Body of pancreas (tissue), 4 donors: ENCODE measurements at regions not wholly inside any gene's neighbourhood (a gene's known extent, or its start where the extent isn't known, plus 50 kb on each side); places are given as distances from the start of the nearest gene placed in this dataset.

Experiments used
- ATAC-seq: fragments of 150-250 bp; one replicate; pipeline ENCODE4 v1.9.1; 2016
- DNase-seq, 4 donors: peaks; one replicate each; pipeline ENCODE4 v3.0.0-alpha.2; 2019
- H3K27ac ChIP-seq, 4 donors: fragments of 200-600 bp; sonication (generic); 1 replicate in 3 of 4; 2 replicates in 1 of 4; pipeline versions ENCODE4 v1.5.1 to v1.6.1; 2016 to 2019; ENCODE audit warnings: mild to moderate bottlenecking in 1 of 4, mixed read lengths in 1 of 4, moderate library complexity in 1 of 4
- H3K27me3 ChIP-seq, 2 donors: fragments of 200-600 bp; sonication (generic); one replicate each; pipeline ENCODE4 v1.6.0; 2016; ENCODE audit warnings: mild to moderate bottlenecking in 1 of 2
- H3K36me3 ChIP-seq, 2 donors: fragments of 200-600 bp; sonication (generic); replicated peaks in 1 of 2; 2 replicates each; pipeline ENCODE4 v1.5.1; 2016; ENCODE audit warnings: low read depth in 2 of 2; ENCODE audit not compliant: insufficient read depth in 1 of 2
- H3K4me1 ChIP-seq: fragments of 200-600 bp; sonication (generic); one replicate; pipeline ENCODE4 v1.6.0; 2016
- H3K4me3 ChIP-seq, 2 donors: fragments of 200-600 bp; sonication (generic); 1 replicate in 1 of 2; 2 replicates in 1 of 2; pipeline ENCODE4 v1.5.1; 2016 to 2019
- H3K9me3 ChIP-seq, 3 donors: fragments of 200-600 bp; sonication (generic); 1 replicate in 2 of 3; 2 replicates in 1 of 3; pipeline ENCODE4 v1.5.1; 2016
- CTCF ChIP-seq, 7 experiments: fragments of 450-650 bp in 4 of 7; fragments of 200-600 bp in 3 of 7; sonication (generic) in 3 of 7; IDR thresholded peaks; one replicate each; pipeline ENCODE4 v1.5.1; 2016 to 2019; ENCODE audit warnings: antibody characterized with exemption in 7 of 7
- POLR2A ChIP-seq, 3 donors: fragments of 450-650 bp; IDR thresholded peaks; one replicate each; pipeline ENCODE4 v1.6.1; 2016; ENCODE audit warnings: antibody characterized with exemption in 3 of 3, mild to moderate bottlenecking in 2 of 3
- WGBS, 2 donors: methylation state at CpG; one replicate each; pipeline ENCODE4 v1.1.5; 2017; 5-methylcytosine and 5-hydroxymethylcytosine counted together
- intact Hi-C: fragments of 100-400 bp; cut with DNase I; formaldehyde crosslinking; loops from one replicate; pipeline ENCODE4 v1.15.1; 2023

GRCh38 chr1:166354406-166354805 is 187.6 kb upstream of the FAM78B start:
- no peak for DNase-seq

GRCh38 chr1:166365081-166365480 is 198.3 kb upstream of the FAM78B start:
- TF ChIP-seq CTCF (IDR thresholded peaks at IDR 0.05): no peak
- TF ChIP-seq POLR2A (IDR thresholded peaks at IDR 0.05): no peak
- H3K27me3 ChIP-seq: no peaks in the 10 kb centered on the region
- H3K4me1 ChIP-seq: no peaks in the 10 kb centered on the region
- DNase-seq (no peak), ATAC-seq (no peak)
- intact Hi-C loops: no loop called here
- H3K36me3 ChIP-seq: no peaks in the 10 kb centered on the region
- H3K27ac ChIP-seq: no peak overlapping the region
- 75 to 81% methylated on average over 4 of the region's 4 CpGs for WGBS, 2 donors
- no peaks in the 10 kb centered on the region for H3K9me3 ChIP-seq
- no peak overlapping the region for H3K4me3 ChIP-seq

More at GRCh38 chr1:166354406-166354805, 187.6 kb upstream of the FAM78B start:
- no peaks in the 10 kb centered on the region for H3K4me1 ChIP-seq
- ATAC-seq: no peak
- H3K36me3 ChIP-seq: no peaks in the 10 kb centered on the region
- H3K27me3 ChIP-seq: peaks cover 0 to 5% of the 10 kb centered on the region in 2 donors
- no peak overlapping the region for H3K4me3 ChIP-seq
- no peak for TF ChIP-seq POLR2A (IDR thresholded peaks at IDR 0.05)
- TF ChIP-seq CTCF (IDR thresholded peaks at IDR 0.05): no peak
- H3K27ac ChIP-seq: no peak overlapping the region
- H3K9me3 ChIP-seq: no peaks in the 10 kb centered on the region
- WGBS, 2 donors: 28 to 41% methylated on average over 4 of the region's 4 CpGs
- intact Hi-C loops: no loop called here

- TF ChIP-seq CTCF (IDR thresholded peaks at IDR 0.05) (no peak), POLR2A (IDR thresholded peaks at IDR 0.05) (no peak)
- Histone ChIP-seq H3K4me1 (no peaks in the 10 kb centered on the region), H3K27ac (no peak overlapping the region), H3K4me3 (no peak overlapping the region), H3K27me3 (no peaks in the 10 kb centered on the region), H3K9me3 (no peaks in the 10 kb centered on the region), H3K36me3 (no peaks in the 10 kb centered on the region)
- DNase-seq (no peak), ATAC-seq (no peak)
- 38 to 43% methylated on average over 3 of the region's 3 CpGs for WGBS, 2 donors
- intact Hi-C loops: no loop called here
Observed at GRCh38 chr1:166368030-166368429, 201.2 kb upstream of the FAM78B start.

GRCh38 chr1:166377896-166378295 is 211.1 kb upstream of the FAM78B start:
- WGBS, 2 donors: 65 to 69% methylated on average over 4 of the region's 4 CpGs
- Histone ChIP-seq H3K27ac (no peak overlapping the region), H3K9me3 (no peaks in the 10 kb centered on the region), H3K36me3 (no peaks in the 10 kb centered on the region), H3K4me1 (no peaks in the 10 kb centered on the region), H3K4me3 (no peak overlapping the region), H3K27me3 (no peaks in the 10 kb centered on the region)
- TF ChIP-seq CTCF (IDR thresholded peaks at IDR 0.05) (no peak), POLR2A (IDR thresholded peaks at IDR 0.05) (no peak)
- intact Hi-C loops: no loop called here
- ATAC-seq: no peak
- DNase-seq: no peak

GRCh38 chr1:166378805-166379204 is 212.0 kb upstream of the FAM78B start:
- no peaks in the 10 kb centered on the region for H3K9me3 ChIP-seq
- no peaks in the 10 kb centered on the region for H3K27me3 ChIP-seq
- H3K4me3 ChIP-seq: no peak overlapping the region
- H3K36me3 ChIP-seq: no peaks in the 10 kb centered on the region
- DNase-seq (no peak), ATAC-seq (no peak)
- TF ChIP-seq CTCF (IDR thresholded peaks at IDR 0.05) (no peak), POLR2A (IDR thresholded peaks at IDR 0.05) (no peak)
- 49 to 58% methylated on average over 4 of the region's 4 CpGs for WGBS, 2 donors
- H3K27ac ChIP-seq: no peak overlapping the region
- H3K4me1 ChIP-seq: no peaks in the 10 kb centered on the region
- intact Hi-C loops: no loop called here
